Activated naive CD8-positive, alpha-beta T cell treated with anti-CD3 and anti-CD28 coated beads for 36 hours (primary cell): ENCODE measurements at regions not wholly inside any gene's neighbourhood (a gene's known extent, or its start where the extent isn't known, plus 50 kb on each side); places are given as distances from the start of the nearest gene placed in this dataset.
"Not testable (repeated sequence)": the region's sequence is repeated elsewhere in the genome, so short reads cannot be mapped to it uniquely, and the experiment has no call there.

Experiments
- DNase-seq: peaks from one replicate; pipeline ENCODE4 v3.0.0; 2021
- H3K27ac Mint-ChIP-seq: one replicate; pipeline ENCODE4 v1.8.0; 2022; ENCODE audit warnings: mild to moderate bottlenecking, moderate library complexity, mixed read lengths
- H3K27me3 Mint-ChIP-seq: one replicate; pipeline ENCODE4 v1.8.0; 2022; ENCODE audit warnings: mild to moderate bottlenecking, mixed read lengths
- H3K36me3 Mint-ChIP-seq: one replicate; pipeline ENCODE4 v1.8.0; 2021; ENCODE audit warnings: mild to moderate bottlenecking, mixed read lengths
- H3K4me1 Mint-ChIP-seq: one replicate; pipeline ENCODE4 v1.8.0; 2021; ENCODE audit warnings: mixed read lengths
- H3K4me3 Mint-ChIP-seq: one replicate; pipeline ENCODE4 v1.8.0; 2022; ENCODE audit warnings: mild to moderate bottlenecking, moderate library complexity, mixed read lengths
- H3K9me3 Mint-ChIP-seq: one replicate; pipeline ENCODE4 v1.8.0; 2022; ENCODE audit warnings: mixed read lengths

DNA sequence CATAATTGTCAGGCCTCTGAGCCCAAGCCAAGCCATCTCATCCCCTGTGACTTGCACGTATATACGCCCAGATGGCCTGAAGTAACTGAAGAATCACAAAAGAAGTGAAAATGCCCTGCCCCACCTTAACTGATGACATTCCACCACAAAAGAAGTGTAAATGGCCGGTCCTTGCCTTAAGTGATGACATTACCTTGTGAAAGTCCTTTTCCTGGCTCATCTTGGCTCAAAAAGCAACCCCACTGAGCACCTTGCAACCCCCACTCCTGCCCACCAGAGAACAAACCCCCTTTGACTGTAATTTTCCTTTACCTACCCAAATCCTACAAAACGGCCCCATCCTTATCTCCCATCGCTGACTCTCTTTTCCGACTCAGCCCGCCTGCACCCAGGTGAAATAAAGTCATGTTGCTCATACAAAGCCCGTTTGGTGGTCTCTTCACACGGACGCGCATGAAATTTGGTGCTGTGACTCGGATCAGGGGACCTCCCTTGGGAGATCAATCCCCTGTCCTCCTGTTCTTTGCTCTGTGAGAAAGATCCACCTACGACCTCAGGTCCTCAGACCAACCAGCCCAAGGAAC lies 692.1 kb downstream of the EFNA5 start:
- H3K36me3 Mint-ChIP-seq, H3K4me1 Mint-ChIP-seq, H3K9me3 Mint-ChIP-seq, H3K27ac Mint-ChIP-seq, DNase-seq, H3K4me3 Mint-ChIP-seq, H3K27me3 Mint-ChIP-seq: not testable (repeated sequence)

DNA sequence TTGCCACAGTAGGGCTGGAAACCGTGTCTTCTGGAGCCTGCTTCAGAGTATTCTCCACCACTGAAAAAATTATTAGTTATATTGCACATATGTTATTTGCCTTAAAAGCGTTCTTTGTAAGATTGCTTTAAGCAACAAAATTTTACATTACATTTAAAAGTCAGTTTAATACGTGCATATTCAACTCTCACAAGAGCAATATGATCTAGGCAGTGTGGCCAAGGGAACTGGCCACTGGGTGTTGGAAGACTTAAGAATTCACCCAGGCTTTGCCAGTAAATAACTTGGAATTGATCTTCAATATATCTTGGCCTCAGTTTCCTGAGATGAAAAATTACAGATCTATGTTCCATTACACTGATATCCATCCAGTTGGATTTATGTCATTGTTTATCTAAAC lies 694.4 kb downstream of the EFNA5 start:
- no peaks in the 10 kb centered on the region for H3K27me3 Mint-ChIP-seq
- H3K4me3 Mint-ChIP-seq, result no peak overlapping the region
- no peak for DNase-seq
- no peaks in the 10 kb centered on the region for H3K4me1 Mint-ChIP-seq
- peaks cover 6% of the 10 kb centered on the region for H3K9me3 Mint-ChIP-seq
- no peak overlapping the region for H3K27ac Mint-ChIP-seq
- H3K36me3 Mint-ChIP-seq, result no peaks in the 10 kb centered on the region

DNA sequence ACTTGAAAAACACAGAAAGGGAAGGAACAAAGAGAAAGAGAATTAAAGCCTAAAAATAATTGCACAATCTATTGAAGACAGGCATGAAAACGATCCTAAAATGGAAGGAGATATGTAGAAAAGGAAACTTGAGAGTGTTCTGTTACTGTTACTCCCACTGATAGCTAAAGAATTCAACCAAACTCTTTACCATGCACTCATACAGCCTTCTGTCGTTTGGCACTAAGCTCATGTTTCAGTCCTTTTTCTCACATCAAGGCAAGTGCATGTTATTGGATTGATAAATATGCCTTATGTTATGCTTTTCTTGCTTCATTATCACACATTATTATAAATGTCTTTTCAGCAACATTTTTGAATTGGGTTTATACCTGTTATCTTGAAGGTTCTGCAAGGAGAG lies 696.5 kb downstream of the EFNA5 start:
- Mint-ChIP-seq H3K4me1 (no peaks in the 10 kb centered on the region), H3K27ac (no peak overlapping the region), H3K36me3 (no peaks in the 10 kb centered on the region), H3K4me3 (no peak overlapping the region), H3K27me3 (no peaks in the 10 kb centered on the region), H3K9me3 (peaks cover 2% of the 10 kb centered on the region)
- no peak for DNase-seq

DNA sequence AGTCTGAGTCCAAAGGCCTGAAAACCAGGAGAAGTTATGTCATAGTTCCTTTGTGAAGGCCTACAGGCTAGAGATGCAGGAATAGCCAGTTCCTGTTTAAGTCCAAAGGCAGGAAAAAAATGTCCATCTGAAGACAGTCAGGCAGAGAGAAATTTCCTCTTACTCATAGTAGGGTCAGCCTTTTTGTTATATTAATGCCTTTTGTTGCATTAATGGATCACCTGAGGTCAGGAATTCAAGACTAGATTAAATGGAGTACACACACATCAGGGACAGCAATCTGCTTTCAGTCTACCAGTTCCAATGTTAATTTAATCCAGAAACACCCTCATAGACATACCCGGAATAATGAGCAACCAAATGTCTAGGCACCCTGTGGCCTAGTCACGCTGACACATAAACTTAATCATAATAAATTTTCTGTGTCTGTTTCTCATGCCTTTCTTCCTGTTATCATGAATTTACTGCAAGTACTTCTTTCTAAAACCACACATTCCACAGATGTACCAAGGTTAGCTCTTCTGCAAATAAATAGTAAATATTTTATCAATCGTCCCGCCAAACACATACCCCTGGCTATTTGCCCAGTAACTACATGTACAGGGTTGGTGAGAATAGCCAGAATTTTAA lies 703.9 kb downstream of the EFNA5 start:
- no peak for DNase-seq
- H3K36me3 Mint-ChIP-seq, result no peaks in the 10 kb centered on the region
- H3K4me1 Mint-ChIP-seq, result no peaks in the 10 kb centered on the region

DNA sequence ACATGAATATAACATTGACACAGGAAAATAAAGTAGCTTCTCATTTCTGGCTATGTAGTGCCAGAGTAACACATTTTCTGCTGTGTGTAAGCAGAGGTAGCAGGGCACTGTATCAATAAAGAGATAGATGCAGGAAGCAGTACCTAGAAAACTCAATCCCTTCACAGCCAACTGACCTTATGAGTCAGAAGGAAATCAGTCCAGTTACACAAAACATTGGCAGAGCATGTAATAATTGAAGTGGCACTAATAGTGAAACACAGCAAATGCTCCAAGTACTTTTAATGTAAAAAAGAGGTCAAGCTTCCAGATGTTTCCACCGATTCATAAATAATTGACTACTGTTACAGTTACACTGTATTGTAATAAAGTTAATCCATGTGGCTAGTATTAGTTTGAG lies 706.6 kb downstream of the EFNA5 start:
- Mint-ChIP-seq H3K9me3 (peaks cover 5% of the 10 kb centered on the region), H3K27ac (no peak overlapping the region)

More for the DNA sequence above, 703.9 kb downstream of the EFNA5 start:
- Mint-ChIP-seq H3K4me3 (no peak overlapping the region), H3K27me3 (no peaks in the 10 kb centered on the region), H3K9me3 (peaks cover 4% of the 10 kb centered on the region), H3K27ac (no peak overlapping the region)

DNA sequence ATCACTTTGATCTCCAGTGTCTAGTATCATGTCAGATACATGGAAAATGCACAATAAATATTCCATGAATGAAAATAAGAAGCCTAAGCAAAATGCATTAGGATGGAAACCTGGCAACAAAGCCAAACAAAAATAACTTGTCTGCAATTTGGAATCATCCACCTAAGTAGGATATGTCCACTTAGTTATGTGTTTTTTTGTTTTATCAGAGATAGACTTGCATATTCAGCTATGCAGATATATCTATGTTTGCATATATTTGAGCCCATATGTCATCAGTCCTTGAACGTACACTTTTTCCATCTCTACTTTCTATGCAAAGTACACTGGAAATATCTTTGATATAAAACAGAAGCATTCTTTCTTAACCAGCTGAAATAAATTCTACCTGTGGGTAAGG lies 707.1 kb downstream of the EFNA5 start:
- Mint-ChIP-seq H3K27me3 (no peaks in the 10 kb centered on the region), H3K36me3 (no peaks in the 10 kb centered on the region), H3K27ac (no peak overlapping the region), H3K4me1 (no peaks in the 10 kb centered on the region), H3K4me3 (no peak overlapping the region), H3K9me3 (peaks cover 5% of the 10 kb centered on the region)
- DNase-seq, result no peak

More for the DNA sequence above, 706.6 kb downstream of the EFNA5 start:
- DNase-seq, result no peak
- Mint-ChIP-seq H3K4me3 (no peak overlapping the region), H3K27me3 (no peaks in the 10 kb centered on the region), H3K36me3 (no peaks in the 10 kb centered on the region), H3K4me1 (no peaks in the 10 kb centered on the region)

DNA sequence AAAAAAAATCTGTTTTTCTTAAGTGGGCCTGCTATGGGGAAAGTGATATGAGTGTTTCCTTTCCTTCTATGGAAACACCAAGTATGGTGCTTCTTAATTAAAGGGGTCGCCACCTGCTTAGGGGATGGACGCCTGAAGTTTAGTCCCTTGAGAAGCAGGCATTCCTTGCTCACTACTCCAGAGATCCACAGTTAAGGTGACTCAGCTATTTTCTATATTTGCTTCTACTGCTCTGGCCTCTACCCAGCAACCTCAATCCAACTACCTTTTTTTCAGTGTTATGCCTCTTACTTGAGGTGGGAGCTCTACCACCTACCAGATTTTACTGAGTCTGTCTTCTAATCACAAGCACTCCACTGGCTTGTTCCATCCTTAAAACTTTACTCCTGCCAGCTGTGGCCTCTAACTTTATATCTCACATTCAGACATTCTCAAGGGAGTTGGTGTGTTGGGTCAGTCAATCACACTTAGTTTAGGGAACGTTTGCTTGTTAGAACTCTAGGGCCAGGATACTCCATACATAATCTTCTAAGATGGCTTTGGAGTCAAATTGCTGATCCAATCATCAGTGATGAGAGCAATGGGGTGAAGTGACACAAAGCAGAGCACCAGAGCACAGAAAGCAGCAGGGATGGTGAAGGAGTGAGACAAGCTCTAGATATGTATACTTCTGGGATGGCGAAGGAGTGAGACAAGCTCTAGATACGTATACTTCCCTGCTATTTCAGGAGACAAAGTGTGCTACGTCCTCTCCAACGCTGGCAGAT lies 708.1 kb downstream of the EFNA5 start:
- H3K4me1 Mint-ChIP-seq, result no peaks in the 10 kb centered on the region
- no peak overlapping the region for H3K4me3 Mint-ChIP-seq
- H3K9me3 Mint-ChIP-seq, result peaks cover 5% of the 10 kb centered on the region
- no peak overlapping the region for H3K27ac Mint-ChIP-seq
- no peaks in the 10 kb centered on the region for H3K27me3 Mint-ChIP-seq
- H3K36me3 Mint-ChIP-seq, result no peaks in the 10 kb centered on the region
- DNase-seq, result no peak

DNA sequence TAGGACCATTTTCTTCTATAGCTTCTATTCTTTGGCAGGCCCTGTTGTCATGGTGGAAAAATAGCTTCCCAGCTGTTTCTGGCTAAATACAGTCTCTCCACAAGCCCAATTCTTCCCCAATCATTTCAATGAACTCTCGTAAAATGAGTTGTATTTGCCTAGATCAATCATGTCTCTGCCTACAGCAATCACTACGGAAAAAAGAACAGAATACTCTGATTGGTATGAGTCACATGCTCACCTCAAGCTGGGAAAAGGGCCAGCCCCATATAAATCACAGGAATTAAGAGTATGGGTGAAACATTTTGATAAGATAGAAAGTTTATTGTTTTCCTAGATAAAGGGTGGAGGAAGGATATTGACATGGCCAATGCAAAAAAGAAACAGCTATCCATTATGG lies 711.4 kb downstream of the EFNA5 start:
- Mint-ChIP-seq H3K27ac (no peak overlapping the region), H3K27me3 (no peaks in the 10 kb centered on the region), H3K9me3 (peaks cover 7% of the 10 kb centered on the region), H3K36me3 (no peaks in the 10 kb centered on the region), H3K4me1 (no peaks in the 10 kb centered on the region), H3K4me3 (no peak overlapping the region)
- DNase-seq, result no peak

DNA sequence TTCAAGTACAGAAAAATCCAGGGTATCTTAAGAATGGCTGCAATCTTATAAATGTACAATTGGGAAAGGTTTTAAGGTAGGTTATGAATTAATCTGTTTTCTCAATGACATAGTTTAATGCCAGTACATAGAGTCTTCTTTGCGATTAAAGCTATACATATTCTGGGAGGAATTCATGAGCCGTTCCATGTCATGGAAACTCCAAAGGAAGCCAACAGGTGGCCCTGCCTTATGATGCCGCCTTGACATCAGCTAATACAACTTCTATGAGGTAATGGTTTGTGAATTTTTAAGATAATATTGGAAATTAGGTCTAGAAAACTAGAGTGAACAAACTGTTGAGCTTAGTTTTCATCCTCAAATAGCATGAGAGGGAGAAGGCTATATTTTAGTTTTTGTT lies 713.4 kb downstream of the EFNA5 start:
- peaks cover 8% of the 10 kb centered on the region for H3K9me3 Mint-ChIP-seq
- H3K27me3 Mint-ChIP-seq, result no peaks in the 10 kb centered on the region
- H3K4me3 Mint-ChIP-seq, result no peak overlapping the region
- DNase-seq, result no peak
- H3K27ac Mint-ChIP-seq, result no peak overlapping the region
- H3K4me1 Mint-ChIP-seq, result no peaks in the 10 kb centered on the region
- H3K36me3 Mint-ChIP-seq, result no peaks in the 10 kb centered on the region

DNA sequence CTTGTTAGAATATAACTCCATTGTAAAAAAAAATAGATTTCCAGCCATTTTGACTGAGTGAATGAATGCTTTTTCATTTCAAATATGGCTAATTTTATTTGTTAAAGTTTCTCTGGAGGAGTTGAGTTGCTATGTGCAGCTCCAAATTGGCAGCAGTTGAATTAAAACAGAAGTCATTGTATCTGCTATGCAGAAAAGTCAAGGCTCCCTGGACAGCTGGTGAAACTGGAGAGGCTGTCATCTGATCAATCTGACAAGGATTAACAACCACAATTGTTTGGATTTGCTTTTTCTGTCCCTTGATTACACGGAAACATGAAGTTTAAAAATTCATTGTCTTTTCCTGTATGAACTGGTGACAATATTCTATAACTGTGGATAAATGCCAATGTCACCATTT lies 713.9 kb downstream of the EFNA5 start:
- Mint-ChIP-seq H3K36me3 (no peaks in the 10 kb centered on the region), H3K4me1 (no peaks in the 10 kb centered on the region), H3K27ac (no peak overlapping the region), H3K9me3 (peaks cover 7% of the 10 kb centered on the region), H3K4me3 (no peak overlapping the region), H3K27me3 (no peaks in the 10 kb centered on the region)
- DNase-seq, result no peak

DNA sequence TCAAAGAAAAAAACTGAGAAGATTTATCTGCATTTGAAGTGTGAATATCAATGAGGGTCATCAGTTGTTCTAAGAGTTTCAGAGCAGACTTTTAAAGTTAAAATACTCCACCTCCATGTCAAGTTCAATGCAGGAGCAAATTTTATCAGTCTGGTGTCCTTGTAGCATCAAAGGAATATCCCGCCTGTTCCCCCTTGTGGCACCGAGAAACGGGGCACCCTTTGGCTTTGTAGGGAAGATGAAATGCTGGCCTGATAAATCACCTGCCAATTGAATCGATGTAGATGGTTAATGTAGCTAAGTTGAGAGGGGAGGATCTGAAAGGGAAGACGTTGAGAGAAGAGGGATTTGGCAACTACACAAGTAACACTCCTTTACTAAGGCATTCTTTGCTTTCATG lies 714.5 kb downstream of the EFNA5 start:
- H3K9me3 Mint-ChIP-seq, result peaks cover 5% of the 10 kb centered on the region
- H3K27me3 Mint-ChIP-seq, result no peaks in the 10 kb centered on the region
- H3K27ac Mint-ChIP-seq, result no peak overlapping the region
- H3K36me3 Mint-ChIP-seq, result no peaks in the 10 kb centered on the region
- no peak overlapping the region for H3K4me3 Mint-ChIP-seq
- no peak for DNase-seq
- H3K4me1 Mint-ChIP-seq, result no peaks in the 10 kb centered on the region

DNA sequence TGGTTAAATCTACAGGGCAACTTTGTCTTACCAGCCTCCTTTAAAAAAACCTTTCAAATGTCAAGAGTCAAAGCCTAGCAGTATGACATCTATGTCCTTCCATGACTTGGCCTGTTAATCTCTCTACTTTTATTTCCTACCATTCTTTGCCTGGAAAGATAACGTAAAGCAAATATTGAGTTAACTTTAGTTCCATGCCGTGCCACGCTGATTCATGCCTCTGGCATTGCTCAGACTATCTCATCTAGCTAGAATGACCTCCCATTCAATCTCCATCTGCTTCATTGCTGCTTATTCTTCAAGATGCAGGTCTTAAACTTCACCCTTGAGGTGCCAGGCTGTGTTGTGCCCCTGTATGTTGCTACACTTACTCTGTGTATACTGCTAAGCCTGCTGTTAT lies 729.8 kb downstream of the EFNA5 start:
- H3K4me3 Mint-ChIP-seq, result no peak overlapping the region
- H3K27me3 Mint-ChIP-seq, result peaks cover 3% of the 10 kb centered on the region
- H3K27ac Mint-ChIP-seq, result no peak overlapping the region
- peaks cover 13% of the 10 kb centered on the region for H3K9me3 Mint-ChIP-seq
- no peak for DNase-seq
- H3K36me3 Mint-ChIP-seq, result no peaks in the 10 kb centered on the region
- H3K4me1 Mint-ChIP-seq, result no peaks in the 10 kb centered on the region

DNA sequence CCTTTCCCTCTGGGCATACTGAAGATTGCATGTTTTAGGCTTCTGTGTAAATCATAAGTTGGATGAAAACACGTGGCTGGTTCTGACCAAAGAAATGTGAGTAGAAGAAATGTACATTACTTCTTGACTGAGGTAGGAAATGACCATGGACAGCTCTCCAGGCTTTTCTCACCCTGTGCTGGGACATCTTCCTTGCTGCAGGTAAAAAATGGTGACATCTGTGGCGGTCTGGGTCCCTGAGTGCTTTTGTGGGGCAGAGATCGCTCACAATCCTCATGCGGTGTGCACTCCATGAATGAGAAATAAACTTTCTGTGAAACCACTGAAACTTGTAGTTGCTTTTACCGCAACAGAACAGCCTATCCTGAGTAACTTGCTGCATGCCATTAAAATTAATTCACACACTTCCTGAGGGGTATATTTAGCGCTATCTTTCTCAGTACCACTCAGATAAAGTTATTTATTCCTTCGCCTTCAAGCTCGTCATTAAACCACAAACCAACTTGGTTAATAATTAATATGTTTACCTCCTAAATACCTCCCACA lies 730.4 kb downstream of the EFNA5 start:
- Mint-ChIP-seq H3K27me3 (peaks cover 3% of the 10 kb centered on the region), H3K4me3 (no peak overlapping the region)
- no peak for DNase-seq

DNA sequence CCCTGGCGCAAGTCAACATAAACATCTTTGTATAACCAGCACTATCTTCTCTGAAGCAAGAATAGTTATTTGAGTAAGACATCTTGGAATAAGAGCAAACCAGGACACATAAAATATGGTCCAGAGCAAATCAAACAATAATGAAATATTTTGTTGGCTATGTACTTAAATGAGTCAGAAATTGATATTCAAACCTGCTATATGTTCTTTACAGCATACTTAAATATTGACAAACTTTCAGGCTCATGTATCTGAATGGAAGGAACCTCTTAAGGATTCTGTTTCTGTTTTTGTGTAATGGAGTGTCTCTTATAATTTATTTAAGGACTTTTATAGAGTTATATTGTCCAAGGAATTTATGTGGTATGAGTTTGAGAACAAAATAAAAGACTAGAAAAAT lies 747.3 kb downstream of the EFNA5 start:
- H3K27ac Mint-ChIP-seq, result no peak overlapping the region
- peaks cover 2% of the 10 kb centered on the region for H3K9me3 Mint-ChIP-seq
- no peak for DNase-seq
- H3K36me3 Mint-ChIP-seq, result no peaks in the 10 kb centered on the region
- H3K4me3 Mint-ChIP-seq, result no peak overlapping the region
- no peaks in the 10 kb centered on the region for H3K27me3 Mint-ChIP-seq
- H3K4me1 Mint-ChIP-seq, result no peaks in the 10 kb centered on the region

More for the DNA sequence above, 730.4 kb downstream of the EFNA5 start:
- H3K9me3 Mint-ChIP-seq, result peaks cover 13% of the 10 kb centered on the region
- H3K4me1 Mint-ChIP-seq, result no peaks in the 10 kb centered on the region
- H3K27ac Mint-ChIP-seq, result no peak overlapping the region
- H3K36me3 Mint-ChIP-seq, result no peaks in the 10 kb centered on the region

DNA sequence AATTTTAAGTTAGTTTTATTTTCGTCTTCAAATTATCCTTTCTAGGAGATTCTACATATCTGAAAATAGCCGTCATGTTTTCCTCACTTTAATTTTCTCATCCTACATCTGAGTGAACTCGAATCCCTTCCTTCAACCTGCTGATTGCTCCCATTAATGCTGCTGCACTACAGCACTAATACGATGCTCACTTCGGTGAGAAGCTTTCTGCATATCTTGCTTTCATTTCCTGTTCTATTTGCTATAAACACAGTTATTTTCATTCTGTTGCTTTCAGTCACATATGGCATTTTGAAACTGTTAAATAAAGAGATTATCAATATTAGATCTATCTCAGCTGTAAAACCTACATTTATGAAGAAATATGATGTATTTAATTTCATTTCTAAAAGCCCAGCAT lies 749.2 kb downstream of the EFNA5 start:
- DNase-seq, result no peak
- Mint-ChIP-seq H3K36me3 (no peaks in the 10 kb centered on the region), H3K4me3 (no peak overlapping the region), H3K27ac (no peak overlapping the region), H3K4me1 (no peaks in the 10 kb centered on the region), H3K27me3 (no peaks in the 10 kb centered on the region), H3K9me3 (peaks cover 2% of the 10 kb centered on the region)
